ENCODE measurements at regions not wholly inside any gene's neighbourhood (a gene's known extent, or its start where the extent isn't known, plus 50 kb on each side); places are given as distances from the start of the nearest gene placed in this dataset.
A peak's percentile ranks its signal among the peaks of the same experiment; 100 is the strongest.

GRCh38 chr2:45283764-45284620, 274.7 kb upstream of the SIX2 start:
- TF ChIP-seq CTCF (IDR thresholded peaks at IDR 0.05; ENCODE audit: insufficient read depth, low read length, severe bottlenecking): no peak
- no peaks in the 10 kb centered on the region for H3K36me3 ChIP-seq (ENCODE audit: control insufficient read depth, insufficient read depth, low read length)
- H3K4me3 ChIP-seq (ENCODE audit: low read depth, low read length): no peak overlapping the region
- FAIRE-seq: no peak
- no peaks in the 10 kb centered on the region for H3K27me3 ChIP-seq (ENCODE audit: control insufficient read depth, insufficient read depth, low read length)
- peak; percentile 93 for DNase-seq (ENCODE audit: low read depth)

- H3K27me3 ChIP-seq (ENCODE audit: control insufficient read depth, insufficient read depth, low read length): no peaks in the 10 kb centered on the region
- H3K36me3 ChIP-seq (ENCODE audit: control insufficient read depth, insufficient read depth, low read length): no peaks in the 10 kb centered on the region
- TF ChIP-seq CTCF (IDR thresholded peaks at IDR 0.05; ENCODE audit: insufficient read depth, low read length, severe bottlenecking): no peak
- DNase-seq (ENCODE audit: low read depth) (peak; percentile 79), FAIRE-seq (no peak)
- H3K4me3 ChIP-seq (ENCODE audit: low read depth, low read length): no peak overlapping the region
Measured at GRCh38 chr2:45282646-45283045, 273.4 kb upstream of the SIX2 start.

- Histone ChIP-seq H3K36me3 (ENCODE audit: control insufficient read depth, insufficient read depth, low read length) (no peaks in the 10 kb centered on the region), H3K4me3 (ENCODE audit: low read depth, low read length) (no peak overlapping the region), H3K27me3 (ENCODE audit: control insufficient read depth, insufficient read depth, low read length) (no peaks in the 10 kb centered on the region)
- TF ChIP-seq CTCF (IDR thresholded peaks at IDR 0.05; ENCODE audit: insufficient read depth, low read length, severe bottlenecking): no peak
- FAIRE-seq (no peak), DNase-seq (ENCODE audit: low read depth) (no peak)
Measured at GRCh38 chr2:45281311-45281710, 272.1 kb upstream of the SIX2 start.

GRCh38 chr2:45280794-45281193, 271.5 kb upstream of the SIX2 start:
- Histone ChIP-seq H3K27me3 (ENCODE audit: control insufficient read depth, insufficient read depth, low read length) (no peaks in the 10 kb centered on the region), H3K4me3 (ENCODE audit: low read depth, low read length) (no peak overlapping the region), H3K36me3 (ENCODE audit: control insufficient read depth, insufficient read depth, low read length) (no peaks in the 10 kb centered on the region)
- FAIRE-seq (no peak), DNase-seq (ENCODE audit: low read depth) (no peak)
- TF ChIP-seq CTCF (IDR thresholded peaks at IDR 0.05; ENCODE audit: insufficient read depth, low read length, severe bottlenecking): no peak

- Histone ChIP-seq H3K27me3 (ENCODE audit: control insufficient read depth, insufficient read depth, low read length) (no peaks in the 10 kb centered on the region), H3K4me3 (ENCODE audit: low read depth, low read length) (no peak overlapping the region), H3K36me3 (ENCODE audit: control insufficient read depth, insufficient read depth, low read length) (no peaks in the 10 kb centered on the region)
- FAIRE-seq (no peak), DNase-seq (ENCODE audit: low read depth) (no peak)
- TF ChIP-seq CTCF (IDR thresholded peaks at IDR 0.05; ENCODE audit: insufficient read depth, low read length, severe bottlenecking): no peak
Measured at GRCh38 chr2:45279356-45279755, 270.1 kb upstream of the SIX2 start.
